Esophagus muscularis mucosa (tissue), 4 donors: ENCODE measurements at regions not wholly inside any gene's neighbourhood (a gene's known extent, or its start where the extent isn't known, plus 50 kb on each side); places are given as distances from the start of the nearest gene placed in this dataset.
"Not testable (repeated sequence)": the region's sequence is repeated elsewhere in the genome, so short reads cannot be mapped to it uniquely, and the experiment has no call there.

Experiments used
- DNase-seq: peaks from one replicate; pipeline ENCODE4 v3.0.0-alpha.2; 2017; ENCODE audit errors: extremely low spot score
- H3K27ac ChIP-seq, 4 donors: fragments of 200-600 bp; sonication (generic); replicated peaks in 1 of 4; 1 replicate in 3 of 4; 2 replicates in 1 of 4; pipeline ENCODE4 v1.5.1; 2016 to 2019; ENCODE audit warnings: mild to moderate bottlenecking in 1 of 4
- H3K27me3 ChIP-seq, 4 donors: fragments of 200-600 bp; sonication (generic); one replicate each; pipeline versions ENCODE4 v1.5.1 to v1.6.0; 2016 to 2019
- H3K36me3 ChIP-seq, 4 donors: fragments of 200-600 bp; sonication (generic); one replicate each; pipeline ENCODE4 v1.5.1; 2016 to 2019
- H3K4me1 ChIP-seq, 4 donors: fragments of 200-600 bp; sonication (generic); one replicate each; pipeline ENCODE4 v1.5.1; 2016 to 2019
- H3K4me3 ChIP-seq, 4 donors: fragments of 200-600 bp; sonication (generic); 1 replicate in 2 of 4; 2 replicates in 2 of 4; pipeline ENCODE4 v1.5.1; 2016 to 2019; ENCODE audit warnings: mild to moderate bottlenecking in 4 of 4, moderate library complexity in 1 of 4
- H3K9me3 ChIP-seq, 4 donors: fragments of 200-600 bp; sonication (generic); 1 replicate in 3 of 4; 2 replicates in 1 of 4; pipeline ENCODE4 v1.5.1; 2016 to 2019
- CTCF ChIP-seq, 3 experiments: fragments of 200-600 bp in 2 of 3; fragments of 450-650 bp in 1 of 3; sonication (generic) in 2 of 3; IDR thresholded peaks; one replicate each; pipeline ENCODE4 v1.5.1; 2017 to 2019; ENCODE audit warnings: antibody characterized with exemption in 3 of 3, mild to moderate bottlenecking in 2 of 3, moderate library complexity in 1 of 3
- EP300 ChIP-seq: sonication (generic); formaldehyde crosslinking; IDR thresholded peaks from one replicate; pipeline ENCODE4 v1.6.1; 2017; ENCODE audit warnings: antibody characterized with exemption
- POLR2A ChIP-seq: fragments of 450-650 bp; IDR thresholded peaks from one replicate; pipeline ENCODE4 v1.6.1; 2017; ENCODE audit warnings: antibody characterized with exemption, moderate library complexity, mild to moderate bottlenecking, low read depth
- POLR2AphosphoS5 ChIP-seq, 2 donors: sonication (generic); formaldehyde crosslinking; IDR thresholded peaks; one replicate each; pipeline ENCODE4 v1.6.1; 2017; ENCODE audit warnings: antibody characterized with exemption in 2 of 2
- WGBS: methylation state at CpG from one replicate; pipeline ENCODE4 v1.1.5; 2018; 5-methylcytosine and 5-hydroxymethylcytosine counted together
- intact Hi-C: fragments of 100-400 bp; cut with DNase I; formaldehyde crosslinking; loops from one replicate; pipeline ENCODE4 v1.15.1; 2023

GRCh38 chr4:3936184-3936583 lies 170.0 kb downstream of the ADRA2C start:
- Histone ChIP-seq H3K27me3 (peaks cover 0 to 43% (median 0%) of the 10 kb centered on the region in 4 donors), H3K4me3 (no peak overlapping the region), H3K9me3 (no peaks in the 10 kb centered on the region), H3K4me1 (no peaks in the 10 kb centered on the region), H3K27ac (no peak overlapping the region), H3K36me3 (no peaks in the 10 kb centered on the region)
- DNase-seq, result no peak
- intact Hi-C loops, result no loop called here
- TF ChIP-seq POLR2A (no peak), CTCF (IDR thresholded peaks at IDR 0.05) (no peak), EP300 (no peak), POLR2AphosphoS5 (IDR thresholded peaks at IDR 0.05) (no peak)
- WGBS, result 85% methylated on average over 4 of the region's 13 CpGs

- H3K4me1 ChIP-seq, DNase-seq, H3K9me3 ChIP-seq, H3K27ac ChIP-seq, H3K4me3 ChIP-seq, intact Hi-C loops, H3K36me3 ChIP-seq: not testable (repeated sequence)
- 63% methylated on average over 6 of the region's 18 CpGs for WGBS
- peaks cover 0 to 56% (median 0%) of the 10 kb centered on the region in 4 donors for H3K27me3 ChIP-seq
Measured at GRCh38 chr4:3937849-3938562, 171.8 kb downstream of the ADRA2C start.

GRCh38 chr4:3938676-3939075 lies 172.5 kb downstream of the ADRA2C start:
- H3K4me1 ChIP-seq, H3K27ac ChIP-seq, H3K9me3 ChIP-seq, H3K4me3 ChIP-seq, intact Hi-C loops, H3K36me3 ChIP-seq, DNase-seq: not testable (repeated sequence)
- peaks cover 0 to 52% (median 0%) of the 10 kb centered on the region in 4 donors for H3K27me3 ChIP-seq
- WGBS, result 80% methylated on average over 6 of the region's 8 CpGs

- H3K4me1 ChIP-seq, H3K27ac ChIP-seq, H3K36me3 ChIP-seq, H3K4me3 ChIP-seq, DNase-seq, intact Hi-C loops, H3K9me3 ChIP-seq: not testable (repeated sequence)
- 60% methylated on average over 10 of the region's 10 CpGs for WGBS
- peaks cover 0 to 52% (median 0%) of the 10 kb centered on the region in 4 donors for H3K27me3 ChIP-seq
Measured at GRCh38 chr4:3939954-3940591, 173.9 kb downstream of the ADRA2C start.

GRCh38 chr4:3941735-3942522 lies 175.7 kb downstream of the ADRA2C start:
- H3K4me3 ChIP-seq, intact Hi-C loops, H3K4me1 ChIP-seq, DNase-seq, H3K27ac ChIP-seq, H3K9me3 ChIP-seq: not testable (repeated sequence)
- Histone ChIP-seq H3K36me3 (peaks cover 0 to 14% (median 7%) of the 10 kb centered on the region in 4 donors), H3K27me3 (peaks cover 0 to 36% (median 0%) of the 10 kb centered on the region in 4 donors)
- 52% methylated on average over 17 of the region's 17 CpGs for WGBS

GRCh38 chr4:3942569-3942971 lies 176.4 kb downstream of the ADRA2C start:
- peak; percentile 39 to 58 (median 41) for TF ChIP-seq CTCF (IDR thresholded peaks at IDR 0.05)
- intact Hi-C loops, H3K9me3 ChIP-seq, DNase-seq, H3K4me3 ChIP-seq, H3K27ac ChIP-seq, H3K4me1 ChIP-seq: not testable (repeated sequence)
- H3K27me3 ChIP-seq, result peaks cover 0 to 34% (median 0%) of the 10 kb centered on the region in 4 donors
- peaks cover 0 to 20% (median 9%) of the 10 kb centered on the region in 4 donors for H3K36me3 ChIP-seq
- 16% methylated on average over 9 of the region's 12 CpGs for WGBS

- intact Hi-C loops, DNase-seq: not testable (repeated sequence)
- WGBS, result 78% methylated on average over 8 of the region's 8 CpGs
Measured at GRCh38 chr4:3943051-3943450, 176.9 kb downstream of the ADRA2C start.

More at GRCh38 chr4:3943051-3943450, 176.9 kb downstream of the ADRA2C start:
- not testable (repeated sequence) for H3K4me1 ChIP-seq, H3K27ac ChIP-seq, H3K9me3 ChIP-seq, H3K4me3 ChIP-seq
- H3K27me3 ChIP-seq, result peaks cover 0 to 29% (median 0%) of the 10 kb centered on the region in 4 donors
- H3K36me3 ChIP-seq, result peaks cover 0 to 25% (median 11%) of the 10 kb centered on the region in 4 donors
